ENCODE measurements at regions not wholly inside any gene's neighbourhood (a gene's known extent, or its start where the extent isn't known, plus 50 kb on each side); places are given as distances from the start of the nearest gene placed in this dataset.

GRCh38 chr1:58971629-58972140 lies 187.8 kb upstream of the JUN start (continued):
- TF ChIP-seq CHD7 (IDR thresholded peaks at IDR 0.05; ENCODE audit: insufficient replicate concordance, low read length) (no peak), CHD2 (IDR thresholded peaks at IDR 0.05; ENCODE audit: low read length) (no peak), TAF1 (IDR thresholded peaks at IDR 0.05; ENCODE audit: low read depth, low read length) (no peak), YY1 (IDR thresholded peaks at IDR 0.05; ENCODE audit: low read depth, low read length) (no peak), EZH2 (IDR thresholded peaks at IDR 0.05; ENCODE audit: low read depth, low read length, severe bottlenecking) (no peak), BRCA1 (IDR thresholded peaks at IDR 0.05; ENCODE audit: low read depth, low read length) (no peak), SIX5 (IDR thresholded peaks at IDR 0.05; ENCODE audit: low read depth, low read length) (no peak), SIRT6 (IDR thresholded peaks at IDR 0.05; ENCODE audit: low read length) (no peak)

Measured in H1 (cell line).